Omental fat pad (tissue), 3 donors: ENCODE measurements at regions not wholly inside any gene's neighbourhood (a gene's known extent, or its start where the extent isn't known, plus 50 kb on each side); places are given as distances from the start of the nearest gene placed in this dataset.
A peak's percentile ranks its signal among the peaks of the same experiment; 100 is the strongest.
"Not testable (repeated sequence)": the region's sequence is repeated elsewhere in the genome, so short reads cannot be mapped to it uniquely, and the experiment has no call there.

Source experiments
- ATAC-seq: fragments of 150-250 bp; one replicate; pipeline ENCODE4 v1.9.1; 2016; ENCODE audit warnings: mild to moderate bottlenecking, moderate library complexity; ENCODE audit not compliant: low FRiP score
- DNase-seq: peaks from one replicate; pipeline ENCODE4 v3.0.0-alpha.2; 2019; ENCODE audit warnings: low spot score
- TF ChIP-seq, protein P1 (sequence below), 3 donors: fragments of 450-650 bp; IDR thresholded peaks; one replicate each; pipeline ENCODE4 v1.5.1; 2016 to 2017; ENCODE audit warnings: antibody characterized with exemption in 3 of 3, mild to moderate bottlenecking in 3 of 3, moderate library complexity in 2 of 3

DNA sequence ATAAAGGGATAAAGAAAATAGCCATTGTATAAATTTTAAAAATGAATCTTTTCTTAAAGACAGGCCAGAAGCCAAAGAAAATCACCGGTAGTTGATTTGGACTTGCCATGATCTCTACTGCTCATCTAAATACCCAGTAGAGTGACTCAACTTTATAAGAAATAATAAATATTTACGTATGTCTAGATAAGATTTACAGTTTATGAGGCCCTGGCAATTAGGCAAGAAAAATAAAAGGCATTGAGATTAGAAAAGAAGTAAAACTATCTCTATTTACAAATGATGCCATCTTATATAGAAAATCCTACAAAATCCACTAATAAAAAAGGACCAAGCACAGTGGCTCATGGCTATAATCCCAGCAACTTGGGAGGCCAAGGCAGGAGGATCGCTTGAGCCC is 765.5 kb upstream of the HTR2C start:
- TF ChIP-seq, protein P1, sequence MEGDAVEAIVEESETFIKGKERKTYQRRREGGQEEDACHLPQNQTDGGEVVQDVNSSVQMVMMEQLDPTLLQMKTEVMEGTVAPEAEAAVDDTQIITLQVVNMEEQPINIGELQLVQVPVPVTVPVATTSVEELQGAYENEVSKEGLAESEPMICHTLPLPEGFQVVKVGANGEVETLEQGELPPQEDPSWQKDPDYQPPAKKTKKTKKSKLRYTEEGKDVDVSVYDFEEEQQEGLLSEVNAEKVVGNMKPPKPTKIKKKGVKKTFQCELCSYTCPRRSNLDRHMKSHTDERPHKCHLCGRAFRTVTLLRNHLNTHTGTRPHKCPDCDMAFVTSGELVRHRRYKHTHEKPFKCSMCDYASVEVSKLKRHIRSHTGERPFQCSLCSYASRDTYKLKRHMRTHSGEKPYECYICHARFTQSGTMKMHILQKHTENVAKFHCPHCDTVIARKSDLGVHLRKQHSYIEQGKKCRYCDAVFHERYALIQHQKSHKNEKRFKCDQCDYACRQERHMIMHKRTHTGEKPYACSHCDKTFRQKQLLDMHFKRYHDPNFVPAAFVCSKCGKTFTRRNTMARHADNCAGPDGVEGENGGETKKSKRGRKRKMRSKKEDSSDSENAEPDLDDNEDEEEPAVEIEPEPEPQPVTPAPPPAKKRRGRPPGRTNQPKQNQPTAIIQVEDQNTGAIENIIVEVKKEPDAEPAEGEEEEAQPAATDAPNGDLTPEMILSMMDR (IDR thresholded peaks at IDR 0.05) = no peak
- ATAC-seq = no peak
- no peak for DNase-seq

DNA sequence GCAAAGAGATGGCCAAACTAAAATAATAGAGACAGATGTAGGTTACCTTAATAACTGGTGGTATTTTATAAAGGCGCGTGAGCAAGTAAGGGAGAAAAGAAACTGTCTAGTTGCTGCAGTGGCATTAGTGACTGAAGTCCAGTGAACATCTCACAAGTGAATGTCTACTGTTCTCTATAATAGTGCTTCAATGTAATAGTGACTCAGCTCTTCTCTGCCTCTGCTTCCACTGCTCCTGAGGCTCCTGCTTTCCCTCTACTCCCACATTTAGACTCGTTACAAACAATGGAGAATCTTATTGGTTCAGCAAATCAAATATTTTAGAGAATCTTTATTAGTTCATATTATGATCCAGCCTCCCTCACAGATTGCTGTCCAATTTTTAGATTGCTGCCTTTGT is 779.1 kb upstream of the HTR2C start:
- TF ChIP-seq, protein P1 (IDR thresholded peaks at IDR 0.05) = no peak
- ATAC-seq (no peak), DNase-seq (no peak)

DNA sequence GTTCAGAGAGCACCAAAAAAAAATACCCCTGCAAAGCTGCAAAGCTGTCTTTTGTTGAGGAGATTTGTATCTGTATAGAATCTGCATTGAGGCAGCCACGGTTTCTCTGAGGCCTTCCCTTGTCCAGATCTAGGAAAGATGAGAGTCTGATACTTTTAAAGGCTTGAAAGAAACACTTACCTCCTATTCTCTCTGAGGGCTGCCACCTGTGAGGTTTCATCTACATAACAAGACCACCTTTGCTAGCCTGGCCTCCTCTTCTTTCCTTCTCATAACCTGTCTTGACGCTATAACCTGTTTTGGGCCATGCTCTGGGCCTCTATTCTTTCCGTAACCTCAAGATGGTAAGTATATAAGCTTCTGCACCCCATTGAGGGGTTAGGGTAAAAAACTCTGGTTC is 779.6 kb upstream of the HTR2C start:
- ATAC-seq (no peak), DNase-seq (no peak)
- TF ChIP-seq, protein P1 (IDR thresholded peaks at IDR 0.05) = no peak

DNA sequence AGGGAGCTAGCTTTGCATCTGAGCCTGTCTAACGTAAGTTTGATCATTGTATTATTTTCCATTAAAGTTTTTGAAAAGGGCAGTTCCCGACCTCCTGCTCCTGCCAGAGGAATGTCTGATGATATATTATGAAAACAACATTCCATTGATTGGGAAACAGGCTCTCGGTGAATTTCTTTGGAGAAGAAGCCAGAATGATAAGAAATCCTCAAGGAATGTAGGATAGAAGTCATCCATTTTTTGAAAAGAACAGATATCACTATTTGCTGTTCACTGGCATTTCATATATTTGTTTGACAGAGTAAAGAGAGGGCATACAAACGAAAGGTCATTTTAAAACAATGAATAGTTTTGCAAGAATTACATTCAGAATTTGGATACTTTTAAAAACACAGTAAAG is 781.0 kb upstream of the HTR2C start:
- DNase-seq (no peak), ATAC-seq (peak; percentile 60)
- TF ChIP-seq, protein P1 (IDR thresholded peaks at IDR 0.05) = no peak

DNA sequence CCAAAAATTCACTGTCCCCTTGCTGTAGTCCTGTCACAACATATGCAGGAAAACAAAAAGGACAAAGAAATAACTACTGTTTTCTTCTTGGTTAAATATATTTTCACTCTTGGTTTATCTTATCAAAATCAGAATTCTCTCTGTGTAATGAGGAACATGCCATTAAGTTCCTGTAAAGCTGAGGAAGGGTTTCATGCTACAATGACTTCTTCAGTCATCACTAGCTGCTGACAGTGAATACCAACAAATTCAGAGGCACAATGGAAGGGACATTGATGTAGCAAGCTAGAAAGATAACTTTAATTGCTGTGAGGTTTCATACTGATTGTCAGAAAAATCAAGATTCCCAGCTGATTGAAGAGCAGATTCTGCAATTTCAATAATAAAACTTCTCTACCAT is 782.9 kb upstream of the HTR2C start:
- no peak for ATAC-seq
- DNase-seq = no peak
- TF ChIP-seq, protein P1 (IDR thresholded peaks at IDR 0.05) = no peak

DNA sequence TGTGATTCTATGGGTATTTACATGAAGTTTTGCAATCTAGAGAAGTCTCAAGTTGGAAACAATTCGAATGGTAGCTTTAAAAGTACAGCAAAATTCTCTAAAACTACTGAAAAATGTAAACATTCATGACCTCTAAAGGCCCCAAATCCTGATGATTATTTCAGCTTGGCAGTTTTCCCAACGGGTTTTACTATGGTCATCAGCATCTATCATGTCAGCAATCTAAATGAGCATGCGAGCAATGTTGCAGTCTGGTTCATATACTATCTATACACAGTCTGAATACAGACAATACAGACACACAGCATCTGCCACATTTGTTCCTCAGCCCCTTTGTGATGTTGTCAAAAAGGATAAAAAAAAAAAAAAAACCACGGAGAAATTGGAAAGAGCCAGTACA is 790.3 kb upstream of the HTR2C start:
- DNase-seq = no peak
- TF ChIP-seq, protein P1 (IDR thresholded peaks at IDR 0.05) = no peak
- no peak for ATAC-seq

DNA sequence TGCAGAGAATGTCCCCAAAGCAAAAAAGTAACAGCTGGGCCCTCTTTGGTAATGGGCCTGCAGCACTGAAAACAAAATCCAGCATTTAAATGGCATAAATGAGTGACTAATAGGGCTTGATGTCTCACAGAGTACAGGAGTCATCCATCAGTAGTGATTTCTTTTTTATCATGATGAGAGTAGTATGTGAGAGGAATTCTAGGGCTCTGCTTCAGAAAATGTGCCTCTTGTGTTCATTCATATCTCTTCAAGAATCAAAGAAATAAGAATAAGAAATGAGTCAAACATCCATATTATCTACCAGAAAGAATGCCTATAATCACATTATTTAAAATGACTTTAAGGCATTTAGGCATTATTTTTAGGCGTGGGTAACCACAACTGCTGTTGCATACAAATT is 792.9 kb upstream of the HTR2C start:
- DNase-seq = no peak
- no peak for ATAC-seq
- TF ChIP-seq, protein P1 (IDR thresholded peaks at IDR 0.05) = no peak

DNA sequence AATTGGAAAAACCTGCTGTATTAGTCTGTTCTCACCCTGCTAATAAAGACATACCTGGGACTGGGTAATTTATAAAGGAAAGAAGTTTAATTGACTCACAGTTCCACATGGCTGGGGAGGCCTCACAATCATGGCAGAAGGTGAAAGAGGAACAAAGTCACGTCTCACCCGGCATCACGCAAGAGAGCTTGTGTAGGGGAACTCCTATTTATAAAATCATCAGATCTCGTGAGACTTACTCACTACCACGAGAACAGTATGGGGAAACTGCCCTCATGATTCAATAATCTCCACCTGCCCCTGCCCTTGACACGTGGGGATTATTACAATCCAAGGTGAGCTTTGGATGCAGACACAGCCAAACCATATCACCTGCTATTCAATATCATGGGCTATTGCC is 799.1 kb upstream of the HTR2C start:
- ATAC-seq = not testable (repeated sequence)

More for the DNA sequence above, 799.1 kb upstream of the HTR2C start:
- DNase-seq = not testable (repeated sequence)
